Endothelial cell of umbilical vein (primary cell): ENCODE measurements at regions not wholly inside any gene's neighbourhood (a gene's known extent, or its start where the extent isn't known, plus 50 kb on each side); places are given as distances from the start of the nearest gene placed in this dataset.

ENCODE experiments used
- CTCF ChIP-seq, 2 donors: IDR thresholded peaks; 1 replicate in 1 of 2; 2 replicates in 1 of 2; pipeline ENCODE4 v1.5.1; 2011; ENCODE audit warnings: low read length in 2 of 2, mild to moderate bottlenecking in 2 of 2, moderate library complexity in 2 of 2, control low read depth in 1 of 2, inconsistent platforms in 1 of 2, low read depth in 1 of 2; ENCODE audit not compliant: insufficient read depth in 1 of 2; ENCODE audit errors: extremely low read depth in 1 of 2
- EZH2 ChIP-seq: IDR thresholded peaks from 2 replicates; pipeline ENCODE4 v1.6.1; 2012; ENCODE audit warnings: borderline replicate concordance, low read depth, mild to moderate bottlenecking, moderate library complexity, low read length, inconsistent platforms; ENCODE audit not compliant: severe bottlenecking
- FOS ChIP-seq: IDR thresholded peaks from 2 replicates; pipeline ENCODE4 v1.6.1; 2011; ENCODE audit warnings: mild to moderate bottlenecking, low read length, moderate library complexity, borderline replicate concordance; ENCODE audit not compliant: insufficient read depth
- GATA2 ChIP-seq: IDR thresholded peaks from 2 replicates; pipeline ENCODE4 v1.7.0; 2011; ENCODE audit warnings: low read depth, mild to moderate bottlenecking, moderate library complexity, mixed read lengths, low read length; ENCODE audit not compliant: insufficient read length, insufficient read depth
- JUN ChIP-seq: IDR thresholded peaks from 2 replicates; pipeline ENCODE4 v1.6.1; 2011; ENCODE audit warnings: borderline replicate concordance, low read depth; ENCODE audit not compliant: insufficient read length, insufficient read depth
- MYC ChIP-seq: IDR thresholded peaks from one replicate; pipeline ENCODE4 v1.6.1; 2011; ENCODE audit warnings: mild to moderate bottlenecking, low read depth, low read length
- POLR2A ChIP-seq: IDR thresholded peaks from 2 replicates; pipeline ENCODE4 v1.6.1; 2012; ENCODE audit warnings: low read depth, mild to moderate bottlenecking, control low read depth, low read length
- TF ChIP-seq, protein P1 (sequence below): IDR thresholded peaks from 2 replicates; pipeline ENCODE4 v1.6.1; 2011; ENCODE audit not compliant: insufficient read depth, insufficient read length

DNA sequence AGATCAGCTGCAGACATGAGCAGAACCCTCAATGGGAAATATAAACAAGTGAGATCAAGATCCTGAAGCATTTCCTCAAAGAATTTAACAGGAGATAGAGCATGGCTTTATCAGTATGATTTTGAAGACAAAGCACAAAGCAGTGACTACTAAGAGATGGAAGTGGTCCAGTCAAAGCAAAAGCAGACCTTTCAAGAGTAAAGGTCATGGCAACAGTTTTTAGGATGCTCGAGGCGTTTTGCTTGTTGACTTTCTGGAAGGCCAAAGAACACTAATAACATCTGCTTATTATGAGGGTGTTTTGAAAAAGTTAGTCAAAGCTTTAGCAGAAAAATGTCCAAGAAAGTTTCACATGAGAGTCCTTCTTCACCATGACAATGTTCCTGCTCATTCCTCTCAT lies 128.5 kb downstream of the KCNE4 start:
- no peak for TF ChIP-seq JUN
- TF ChIP-seq CTCF (IDR thresholded peaks at IDR 0.05; ENCODE audit: extremely low read depth in 1 of 2, insufficient read depth in 1 of 2, low read depth in 1 of 2, low read length in 2 of 2) = no peak
- TF ChIP-seq, protein P1, sequence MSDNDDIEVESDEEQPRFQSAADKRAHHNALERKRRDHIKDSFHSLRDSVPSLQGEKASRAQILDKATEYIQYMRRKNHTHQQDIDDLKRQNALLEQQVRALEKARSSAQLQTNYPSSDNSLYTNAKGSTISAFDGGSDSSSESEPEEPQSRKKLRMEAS = no peak
- TF ChIP-seq EZH2 = no peak
- no peak for TF ChIP-seq FOS
- no peak for TF ChIP-seq POLR2A
- TF ChIP-seq GATA2 = no peak
- TF ChIP-seq MYC = no peak
